Stomach (tissue), 8 donors: ENCODE measurements at regions not wholly inside any gene's neighbourhood (a gene's known extent, or its start where the extent isn't known, plus 50 kb on each side); places are given as distances from the start of the nearest gene placed in this dataset.

Experiments used
- DNase-seq, 2 donors: peaks; one replicate each; pipeline versions ENCODE4 v3.0.0 to v3.0.0-alpha.2; 2013 to 2019
- H3K27ac ChIP-seq, 5 donors: fragments of 200-600 bp in 4 of 5; sonication (generic) in 4 of 5; one replicate each; pipeline ENCODE4 v1.5.1; 2013 to 2019; ENCODE audit warnings: mild to moderate bottlenecking in 1 of 5, moderate library complexity in 1 of 5
- H3K27me3 ChIP-seq, 3 donors: fragments of 200-600 bp; sonication (generic); one replicate each; pipeline ENCODE4 v1.5.1; 2017 to 2019; ENCODE audit warnings: mixed run types in 1 of 3
- H3K36me3 ChIP-seq, 4 donors: fragments of 200-600 bp; sonication (generic); 1 replicate in 3 of 4; 2 replicates in 1 of 4; pipeline ENCODE4 v1.5.1; 2016 to 2019
- H3K4me1 ChIP-seq, 4 donors: fragments of 200-600 bp; sonication (generic); one replicate each; pipeline ENCODE4 v1.5.1; 2016 to 2019
- H3K4me3 ChIP-seq, 4 donors: fragments of 200-600 bp; sonication (generic) in 3 of 4; one replicate each; pipeline ENCODE4 v1.5.1; 2016 to 2019; ENCODE audit warnings: mild to moderate bottlenecking in 1 of 4
- H3K9me3 ChIP-seq, 4 donors: fragments of 200-600 bp; sonication (generic); one replicate each; pipeline ENCODE4 v1.5.1; 2016 to 2019
- EP300 ChIP-seq: sonication (generic); formaldehyde crosslinking; IDR thresholded peaks from one replicate; pipeline ENCODE4 v1.6.1; 2017; ENCODE audit warnings: antibody characterized with exemption
- POLR2A ChIP-seq, 4 donors: fragments of 450-650 bp; IDR thresholded peaks; one replicate each; pipeline ENCODE4 v1.6.1; 2016; ENCODE audit warnings: antibody characterized with exemption in 4 of 4, control low read depth in 2 of 4, mild to moderate bottlenecking in 1 of 4, moderate library complexity in 1 of 4
- POLR2AphosphoS5 ChIP-seq, 3 donors: sonication (generic); formaldehyde crosslinking; IDR thresholded peaks; one replicate each; pipeline ENCODE4 v1.6.1; 2016; ENCODE audit warnings: antibody characterized with exemption in 3 of 3
- WGBS, 5 donors: extraction: QIAGEN DNeasy Blood & Tissue Kit in 3 of 5; methylation state at CpG; one replicate each; pipeline versions ENCODE4 v1.1.5 to v1.1.7; 2013 to 2018; 5-methylcytosine and 5-hydroxymethylcytosine counted together
- intact Hi-C: fragments of 100-400 bp; cut with DNase I; formaldehyde crosslinking; loops from one replicate; pipeline ENCODE4 v1.15.1; 2023; ENCODE audit warnings: low total_unique reads
- TF ChIP-seq, protein P1 (sequence below), 7 experiments: fragments of 450-650 bp in 4 of 7; fragments of 200-600 bp in 3 of 7; sonication (generic) in 3 of 7; IDR thresholded peaks; one replicate each; pipeline ENCODE4 v1.5.1; 2016 to 2019; ENCODE audit warnings: antibody characterized with exemption in 7 of 7, control low read depth in 2 of 7, mild to moderate bottlenecking in 1 of 7
- donor health status: healthy with polysubstance abuse.
- donor health status: Bipolar disorder and iron deficiency.
- donor health status: healthy.

DNA sequence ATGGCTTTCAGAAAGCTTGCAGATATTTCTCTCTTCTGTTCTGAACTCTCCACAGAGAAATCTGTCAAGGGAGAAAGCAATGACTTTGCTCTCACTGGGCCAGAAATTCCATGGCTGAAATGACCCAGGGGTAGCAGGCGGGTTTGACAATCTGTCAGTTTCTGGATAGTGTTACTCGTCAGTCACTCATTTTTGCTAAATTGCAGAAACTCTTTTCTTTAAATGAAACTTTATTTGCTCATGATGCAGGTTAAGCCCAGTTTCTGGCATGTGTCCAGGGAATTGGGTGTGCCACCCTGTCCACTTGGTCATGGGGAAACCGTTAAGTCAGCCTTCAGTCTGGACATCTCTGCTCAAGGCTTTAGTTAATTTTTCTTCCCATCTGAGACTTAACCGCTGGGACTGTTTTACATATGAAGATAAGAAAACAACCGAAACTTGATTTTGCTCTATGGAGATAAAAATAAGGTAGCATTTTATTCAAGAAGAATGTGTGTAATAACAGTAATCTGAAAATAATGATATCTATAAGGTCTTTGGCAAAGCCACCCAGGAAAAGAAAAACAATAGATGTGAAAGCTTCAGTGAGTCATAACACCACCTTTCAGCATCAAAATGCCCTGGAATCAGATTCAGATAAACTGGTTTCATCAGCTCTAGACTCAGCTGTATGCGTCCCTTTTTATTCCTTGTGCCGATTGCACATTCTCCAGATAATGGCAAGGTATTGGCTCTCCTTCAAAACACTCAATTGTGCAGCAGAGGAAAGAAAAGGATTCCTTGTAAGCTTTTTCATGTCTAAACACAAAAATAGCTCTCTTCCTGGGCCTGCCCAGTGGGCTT is 308.3 kb downstream of the ZSWIM6 start:
- Histone ChIP-seq H3K27ac (no peak overlapping the region), H3K9me3 (no peaks in the 10 kb centered on the region), H3K4me3 (no peak overlapping the region), H3K27me3 (no peaks in the 10 kb centered on the region), H3K4me1 (peaks cover 0 to 14% (median 2%) of the 10 kb centered on the region in 4 donors), H3K36me3 (no peaks in the 10 kb centered on the region)
- TF ChIP-seq EP300, result no peak
- TF ChIP-seq, protein P1, sequence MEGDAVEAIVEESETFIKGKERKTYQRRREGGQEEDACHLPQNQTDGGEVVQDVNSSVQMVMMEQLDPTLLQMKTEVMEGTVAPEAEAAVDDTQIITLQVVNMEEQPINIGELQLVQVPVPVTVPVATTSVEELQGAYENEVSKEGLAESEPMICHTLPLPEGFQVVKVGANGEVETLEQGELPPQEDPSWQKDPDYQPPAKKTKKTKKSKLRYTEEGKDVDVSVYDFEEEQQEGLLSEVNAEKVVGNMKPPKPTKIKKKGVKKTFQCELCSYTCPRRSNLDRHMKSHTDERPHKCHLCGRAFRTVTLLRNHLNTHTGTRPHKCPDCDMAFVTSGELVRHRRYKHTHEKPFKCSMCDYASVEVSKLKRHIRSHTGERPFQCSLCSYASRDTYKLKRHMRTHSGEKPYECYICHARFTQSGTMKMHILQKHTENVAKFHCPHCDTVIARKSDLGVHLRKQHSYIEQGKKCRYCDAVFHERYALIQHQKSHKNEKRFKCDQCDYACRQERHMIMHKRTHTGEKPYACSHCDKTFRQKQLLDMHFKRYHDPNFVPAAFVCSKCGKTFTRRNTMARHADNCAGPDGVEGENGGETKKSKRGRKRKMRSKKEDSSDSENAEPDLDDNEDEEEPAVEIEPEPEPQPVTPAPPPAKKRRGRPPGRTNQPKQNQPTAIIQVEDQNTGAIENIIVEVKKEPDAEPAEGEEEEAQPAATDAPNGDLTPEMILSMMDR (IDR thresholded peaks at IDR 0.05), result no peak
- no peak for TF ChIP-seq POLR2A (IDR thresholded peaks at IDR 0.05)
- TF ChIP-seq POLR2AphosphoS5 (IDR thresholded peaks at IDR 0.05), result peak in 1 of 3 donors; percentile 5
- DNase-seq, result no peak
- intact Hi-C loops, result no loop called here
- WGBS, 5 donors, result 40 to 62% (median 53%) methylated on average over 7 of the region's 7 CpGs

DNA sequence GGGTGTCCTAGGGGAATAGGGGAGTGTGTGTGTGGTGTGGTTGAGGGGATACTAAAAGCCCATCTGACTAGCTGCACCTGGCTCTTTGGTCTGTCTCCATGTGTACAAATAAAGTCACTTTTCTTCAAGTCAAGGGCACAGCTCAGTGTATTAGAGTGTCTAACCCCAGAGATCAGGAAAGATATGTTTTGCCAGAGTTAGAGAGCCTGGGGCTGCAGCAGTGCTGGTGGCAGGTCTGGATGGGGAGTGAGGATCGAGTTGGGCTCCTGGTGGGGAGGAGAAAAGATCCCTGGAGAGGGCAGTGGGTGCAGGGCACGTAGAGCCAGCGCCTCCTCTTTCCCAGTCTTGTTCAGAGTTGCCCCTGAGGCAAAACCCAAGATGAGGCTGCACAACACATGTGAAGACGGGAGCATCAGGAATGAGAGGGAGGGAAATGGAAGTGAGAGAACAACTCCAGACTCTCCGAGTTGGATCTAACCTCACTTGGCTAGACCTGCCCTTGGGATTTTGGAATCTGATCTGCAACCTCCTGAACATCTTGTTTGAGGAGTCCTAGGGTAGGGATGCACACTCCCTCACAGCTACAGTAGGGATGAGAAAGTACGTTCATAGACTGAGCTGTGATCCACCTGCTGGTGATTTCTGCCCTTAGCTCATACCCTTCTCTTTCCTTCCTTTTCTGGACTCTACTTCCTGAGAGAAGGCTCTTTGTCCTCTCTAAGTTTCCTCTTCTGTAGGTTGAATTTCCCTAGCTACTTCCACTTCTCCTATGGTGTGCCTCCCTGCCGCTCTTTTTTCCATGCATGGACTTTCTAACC is 309.9 kb downstream of the ZSWIM6 start:
- peak in 1 of 2 donors; percentile 42 for DNase-seq
- WGBS, 5 donors, result 67 to 75% (median 74%) methylated on average over 7 of the region's 7 CpGs

DNA sequence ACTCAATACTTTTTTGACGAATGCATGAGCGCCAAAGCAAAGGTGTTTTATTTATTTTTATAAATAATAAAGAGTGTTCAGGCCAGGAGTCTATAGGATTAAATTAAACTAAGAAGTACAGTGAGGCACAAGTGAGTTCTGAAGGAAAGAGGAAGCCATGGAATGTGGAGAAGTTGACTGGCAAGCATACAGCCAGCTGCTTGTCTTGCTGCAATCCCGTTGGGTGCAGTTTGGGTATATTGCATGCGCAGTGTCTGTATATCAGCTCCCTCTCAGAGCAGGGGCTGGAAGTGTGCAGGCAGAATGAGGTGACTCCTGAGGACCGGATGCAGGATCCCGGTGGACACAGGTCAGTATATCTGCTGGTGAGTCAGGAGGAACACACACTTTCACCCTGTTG is 315.6 kb downstream of the ZSWIM6 start:
- Histone ChIP-seq H3K36me3 (no peaks in the 10 kb centered on the region), H3K4me1 (no peaks in the 10 kb centered on the region), H3K9me3 (no peaks in the 10 kb centered on the region), H3K4me3 (no peak overlapping the region), H3K27me3 (no peaks in the 10 kb centered on the region), H3K27ac (no peak overlapping the region)
- WGBS, 5 donors, result 87 to 95% (median 90%) methylated on average over 6 of the region's 6 CpGs
- intact Hi-C loops, result no loop called here
- no peak for DNase-seq
- TF ChIP-seq POLR2AphosphoS5 (IDR thresholded peaks at IDR 0.05) (no peak), EP300 (no peak), POLR2A (IDR thresholded peaks at IDR 0.05) (no peak)
- TF ChIP-seq, protein P1 (IDR thresholded peaks at IDR 0.05), result no peak

More for the DNA sequence above, 309.9 kb downstream of the ZSWIM6 start:
- H3K4me3 ChIP-seq, result no peak overlapping the region
- no peaks in the 10 kb centered on the region for H3K27me3 ChIP-seq
- intact Hi-C loops, result no loop called here
- H3K36me3 ChIP-seq, result no peaks in the 10 kb centered on the region
- TF ChIP-seq POLR2A (IDR thresholded peaks at IDR 0.05), result no peak
- TF ChIP-seq, protein P1 (IDR thresholded peaks at IDR 0.05), result peak in 1 of 7 experiments; percentile 13
- TF ChIP-seq EP300, result no peak
- TF ChIP-seq POLR2AphosphoS5 (IDR thresholded peaks at IDR 0.05), result no peak
- no peak overlapping the region for H3K27ac ChIP-seq
- H3K9me3 ChIP-seq, result no peaks in the 10 kb centered on the region
- peaks cover 0 to 14% (median 2%) of the 10 kb centered on the region in 4 donors for H3K4me1 ChIP-seq

DNA sequence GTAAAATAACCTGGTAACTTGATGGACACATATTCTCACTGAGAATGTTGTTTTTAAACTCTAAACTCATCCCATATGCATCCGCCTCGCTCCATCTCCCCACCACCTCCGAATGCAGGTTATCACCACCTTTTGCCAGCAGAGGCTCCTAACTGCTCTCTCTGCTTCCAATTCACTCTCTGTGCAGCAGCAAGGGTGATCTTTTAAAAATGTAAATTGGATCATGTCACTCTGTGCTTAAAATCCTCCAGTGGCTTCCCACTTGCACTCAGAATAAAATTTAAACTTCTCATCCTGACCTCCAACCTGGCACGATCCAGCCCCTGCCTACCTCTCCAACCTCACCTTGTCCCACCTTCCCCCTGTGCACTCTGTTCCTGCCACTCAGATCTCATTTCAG is 317.2 kb downstream of the ZSWIM6 start:
- Histone ChIP-seq H3K9me3 (no peaks in the 10 kb centered on the region), H3K36me3 (no peaks in the 10 kb centered on the region), H3K4me1 (no peaks in the 10 kb centered on the region), H3K27ac (no peak overlapping the region), H3K27me3 (no peaks in the 10 kb centered on the region), H3K4me3 (no peak overlapping the region)
- 87 to 97% (median 92%) methylated on average over 4 of the region's 4 CpGs for WGBS, 5 donors
- no peak for DNase-seq
- intact Hi-C loops, result no loop called here
- no peak for TF ChIP-seq EP300
